Tibial nerve (tissue), 3 donors: ENCODE measurements at regions not wholly inside any gene's neighbourhood (a gene's known extent, or its start where the extent isn't known, plus 50 kb on each side); places are given as distances from the start of the nearest gene placed in this dataset.

Source experiments
- CTCF ChIP-seq, 5 experiments: fragments of 200-600 bp in 3 of 5; fragments of 450-650 bp in 2 of 5; sonication (generic) in 3 of 5; IDR thresholded peaks; one replicate each; pipeline ENCODE4 v1.5.1; 2016 to 2019; ENCODE audit warnings: antibody characterized with exemption in 5 of 5, mild to moderate bottlenecking in 3 of 5, moderate library complexity in 2 of 5
- POLR2A ChIP-seq, 2 donors: fragments of 450-650 bp; IDR thresholded peaks; one replicate each; pipeline ENCODE4 v1.6.1; 2017; ENCODE audit warnings: antibody characterized with exemption in 2 of 2, mild to moderate bottlenecking in 2 of 2, moderate library complexity in 2 of 2

- no peak for TF ChIP-seq CTCF (IDR thresholded peaks at IDR 0.05)
- TF ChIP-seq POLR2A (IDR thresholded peaks at IDR 0.05), result no peak
These were observed 60.6 kb upstream of the RASD2 start for GRCh38 chr22:35479985-35480550.
